HL-60 (cell line): ENCODE measurements at regions not wholly inside any gene's neighbourhood (a gene's known extent, or its start where the extent isn't known, plus 50 kb on each side); places are given as distances from the start of the nearest gene placed in this dataset.
"Not testable (repeated sequence)": the region's sequence is repeated elsewhere in the genome, so short reads cannot be mapped to it uniquely, and the experiment has no call there.

ENCODE experiments used
- DNase-seq, 2 experiments: peaks; one replicate each; pipeline ENCODE4 v3.0.0-alpha.2; 2010 to 2020; ENCODE audit warnings: low read depth in 1 of 2, low spot score in 1 of 2
- H3K27ac ChIP-seq: fragments of 250-450 bp; sonication (Bioruptor Pico); replicated peaks from 2 replicates; pipeline ENCODE4 v1.5.1; 2020; ENCODE audit warnings: mild to moderate bottlenecking, moderate library complexity
- H3K27me3 ChIP-seq: fragments of 250-450 bp; sonication (Bioruptor Pico); 2 replicates; pipeline ENCODE4 v1.5.1; 2021; ENCODE audit warnings: mild to moderate bottlenecking, moderate library complexity; ENCODE audit not compliant: insufficient read depth, poor library complexity, severe bottlenecking
- H3K4me3 ChIP-seq: replicated peaks from 2 replicates; pipeline ENCODE4 v1.5.1; 2011; ENCODE audit warnings: mild to moderate bottlenecking, control low read depth, low read length; ENCODE audit not compliant: insufficient read depth
- CTCF ChIP-seq: IDR thresholded peaks from one replicate; pipeline ENCODE4 v1.5.1; 2011; ENCODE audit warnings: low read length, control low read depth, inconsistent platforms; ENCODE audit not compliant: insufficient read depth
- GABPA ChIP-seq: IDR thresholded peaks from 2 replicates; pipeline ENCODE4 v1.6.1; 2012; ENCODE audit warnings: low read depth
- POLR2AphosphoS5 ChIP-seq: IDR thresholded peaks from 2 replicates; pipeline ENCODE4 v1.6.1; 2012; ENCODE audit warnings: low read depth
- SPI1 ChIP-seq: IDR thresholded peaks from 2 replicates; pipeline ENCODE4 v1.6.1; 2012; ENCODE audit warnings: low read depth, mild to moderate bottlenecking, borderline replicate concordance
- TF ChIP-seq, protein P1 (sequence below): IDR thresholded peaks from 2 replicates; pipeline ENCODE4 v1.6.1; 2012; ENCODE audit warnings: low read depth; ENCODE audit not compliant: insufficient replicate concordance

GRCh38 chr13:50392977-50393376 lies 377.7 kb downstream of the KCNRG start:
- DNase-seq, result peak in 1 of 2 experiments; percentile 7
- Histone ChIP-seq H3K27me3 (no peaks in the 10 kb centered on the region), H3K27ac (no peak overlapping the region), H3K4me3 (no peak overlapping the region)
- TF ChIP-seq POLR2AphosphoS5 (no peak), CTCF (no peak), SPI1 (no peak), GABPA (no peak)
- TF ChIP-seq, protein P1, sequence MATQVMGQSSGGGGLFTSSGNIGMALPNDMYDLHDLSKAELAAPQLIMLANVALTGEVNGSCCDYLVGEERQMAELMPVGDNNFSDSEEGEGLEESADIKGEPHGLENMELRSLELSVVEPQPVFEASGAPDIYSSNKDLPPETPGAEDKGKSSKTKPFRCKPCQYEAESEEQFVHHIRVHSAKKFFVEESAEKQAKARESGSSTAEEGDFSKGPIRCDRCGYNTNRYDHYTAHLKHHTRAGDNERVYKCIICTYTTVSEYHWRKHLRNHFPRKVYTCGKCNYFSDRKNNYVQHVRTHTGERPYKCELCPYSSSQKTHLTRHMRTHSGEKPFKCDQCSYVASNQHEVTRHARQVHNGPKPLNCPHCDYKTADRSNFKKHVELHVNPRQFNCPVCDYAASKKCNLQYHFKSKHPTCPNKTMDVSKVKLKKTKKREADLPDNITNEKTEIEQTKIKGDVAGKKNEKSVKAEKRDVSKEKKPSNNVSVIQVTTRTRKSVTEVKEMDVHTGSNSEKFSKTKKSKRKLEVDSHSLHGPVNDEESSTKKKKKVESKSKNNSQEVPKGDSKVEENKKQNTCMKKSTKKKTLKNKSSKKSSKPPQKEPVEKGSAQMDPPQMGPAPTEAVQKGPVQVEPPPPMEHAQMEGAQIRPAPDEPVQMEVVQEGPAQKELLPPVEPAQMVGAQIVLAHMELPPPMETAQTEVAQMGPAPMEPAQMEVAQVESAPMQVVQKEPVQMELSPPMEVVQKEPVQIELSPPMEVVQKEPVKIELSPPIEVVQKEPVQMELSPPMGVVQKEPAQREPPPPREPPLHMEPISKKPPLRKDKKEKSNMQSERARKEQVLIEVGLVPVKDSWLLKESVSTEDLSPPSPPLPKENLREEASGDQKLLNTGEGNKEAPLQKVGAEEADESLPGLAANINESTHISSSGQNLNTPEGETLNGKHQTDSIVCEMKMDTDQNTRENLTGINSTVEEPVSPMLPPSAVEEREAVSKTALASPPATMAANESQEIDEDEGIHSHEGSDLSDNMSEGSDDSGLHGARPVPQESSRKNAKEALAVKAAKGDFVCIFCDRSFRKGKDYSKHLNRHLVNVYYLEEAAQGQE, result no peak

DNA sequence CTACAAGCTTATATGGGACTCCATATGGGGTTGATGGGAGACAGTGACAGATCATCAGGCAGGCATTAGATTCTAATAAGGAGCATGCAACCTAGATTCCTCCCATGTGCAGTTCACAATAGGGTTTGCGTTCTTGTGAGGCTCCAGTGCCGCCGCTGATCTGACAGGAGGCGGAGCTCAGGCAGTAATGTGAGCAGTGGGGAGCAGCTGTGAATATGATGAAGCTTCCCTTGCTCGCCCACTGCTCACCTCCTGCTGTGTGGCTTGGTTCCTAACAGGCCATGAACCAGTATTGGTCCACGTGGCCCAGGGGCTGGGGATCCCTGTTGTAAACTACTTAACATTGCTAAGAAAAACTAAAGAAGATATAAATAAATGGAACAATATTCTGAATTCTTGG lies 378.4 kb downstream of the KCNRG start:
- no peak for DNase-seq
- no peaks in the 10 kb centered on the region for H3K27me3 ChIP-seq
- H3K27ac ChIP-seq, result no peak overlapping the region
- no peak overlapping the region for H3K4me3 ChIP-seq
- TF ChIP-seq, protein P1, result no peak
- TF ChIP-seq POLR2AphosphoS5 (no peak), GABPA (no peak), SPI1 (no peak), CTCF (no peak)

- DNase-seq, result no peak
- Histone ChIP-seq H3K4me3 (no peak overlapping the region), H3K27me3 (no peaks in the 10 kb centered on the region), H3K27ac (no peak overlapping the region)
- TF ChIP-seq POLR2AphosphoS5 (no peak), SPI1 (no peak), GABPA (no peak), CTCF (no peak)
- TF ChIP-seq, protein P1, result no peak
Measured at GRCh38 chr13:50396001-50396400, 380.8 kb downstream of the KCNRG start.

DNA sequence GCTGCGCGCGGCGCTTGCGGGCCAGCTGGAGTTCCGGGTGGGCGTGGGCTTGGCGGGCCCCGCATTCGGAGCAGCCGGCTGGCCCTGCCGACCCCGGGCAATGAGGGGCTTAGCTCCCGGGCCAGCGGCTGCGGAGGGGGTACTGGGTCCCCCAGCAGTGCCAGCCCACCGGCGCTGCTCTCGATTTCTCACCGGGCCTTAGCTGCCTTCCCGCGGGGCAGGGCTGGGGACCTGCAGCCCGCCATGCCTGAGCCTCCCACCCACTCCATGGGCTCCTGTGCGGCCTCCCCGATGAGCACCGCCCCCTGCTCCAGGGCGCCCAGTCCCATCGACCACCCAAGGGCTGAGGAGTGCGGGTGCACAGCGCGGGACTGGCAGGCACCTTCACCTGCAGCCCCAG lies 381.4 kb downstream of the KCNRG start:
- H3K27me3 ChIP-seq, DNase-seq, H3K27ac ChIP-seq, H3K4me3 ChIP-seq: not testable (repeated sequence)
